Endothelial cell of umbilical vein (primary cell): ENCODE measurements at regions not wholly inside any gene's neighbourhood (a gene's known extent, or its start where the extent isn't known, plus 50 kb on each side); places are given as distances from the start of the nearest gene placed in this dataset.

Experiments
- BruUV-seq: library from RNA; stranded (reverse); fragments of 400-500 nt; replicated peaks from 2 replicates; lab custom pipeline; 2021; lab: Mats Ljungman, UMichigan
- CTCF ChIA-PET: fragments of 300-600, 350-600 bp; sonication (Branson Sonifier 250); formaldehyde crosslinking; loops from one replicate; lab custom pipeline; 2021; ENCODE audit warnings: antibody characterized with exemption, inconsistent platforms; lab: Charles Lee
- POLR2A ChIA-PET: fragments of 300-600, 350-600 bp; sonication (Branson Sonifier 250); formaldehyde crosslinking; loops from one replicate; lab custom pipeline; 2021; ENCODE audit warnings: antibody characterized with exemption, inconsistent platforms; lab: Charles Lee
- DNase-seq: peaks from one replicate; pipeline ENCODE4 v3.0.0-alpha.2; 2011; ENCODE audit warnings: low read depth, low spot score
- FAIRE-seq: peaks from 2 replicates; lab custom pipeline; 2011; peaks lifted over from hg19 to GRCh38; lab: Jason Lieb, UNC
- H2AFZ ChIP-seq: 2 replicates; pipeline ENCODE4 v1.6.0; 2012; ENCODE audit warnings: low read depth, low read length, control low read depth, inconsistent platforms
- H3K27ac ChIP-seq: 2 replicates; pipeline ENCODE4 v1.5.1; 2011; ENCODE audit warnings: low read depth, mild to moderate bottlenecking, control low read depth, low read length, moderate library complexity; ENCODE audit not compliant: insufficient read depth
- H3K27me3 ChIP-seq, 2 experiments: 2 replicates each; pipeline versions ENCODE4 v1.6.0 to v1.6.1; 2011; ENCODE audit warnings: low read length in 2 of 2, mixed read lengths in 1 of 2; ENCODE audit not compliant: control insufficient read depth in 2 of 2, insufficient read depth in 2 of 2
- H3K36me3 ChIP-seq, 2 experiments: 2 replicates in 1 of 2; 3 replicates in 1 of 2; pipeline ENCODE4 v1.5.1; 2011; ENCODE audit warnings: low read length in 2 of 2, mild to moderate bottlenecking in 1 of 2, moderate library complexity in 1 of 2; ENCODE audit not compliant: control insufficient read depth in 2 of 2, insufficient read depth in 2 of 2; ENCODE audit errors: extremely low read depth in 1 of 2
- H3K4me1 ChIP-seq: 3 replicates; pipeline ENCODE4 v1.5.1; 2011; ENCODE audit warnings: mild to moderate bottlenecking, low read length; ENCODE audit not compliant: control insufficient read depth, insufficient read depth; ENCODE audit errors: extremely low read depth
- H3K4me2 ChIP-seq: 2 replicates; pipeline ENCODE4 v1.6.1; 2011; ENCODE audit warnings: low read length, control low read depth, mixed read lengths; ENCODE audit not compliant: insufficient read depth
- H3K4me3 ChIP-seq, 3 experiments: fragments of 200-600 bp in 1 of 3; sonication (generic), shearing (Covaris generic) in 1 of 3; replicated peaks in 1 of 3; 2 replicates each; pipeline ENCODE4 v1.5.1; 2011 to 2016; ENCODE audit warnings: control low read depth in 3 of 3, low read length in 3 of 3, mild to moderate bottlenecking in 2 of 3, inconsistent platforms in 1 of 3, low read depth in 1 of 3, moderate library complexity in 1 of 3; ENCODE audit not compliant: insufficient read depth in 1 of 3
- H3K79me2 ChIP-seq: 2 replicates; pipeline ENCODE4 v1.6.0; 2012; ENCODE audit warnings: low read length, inconsistent platforms; ENCODE audit not compliant: control insufficient read depth, insufficient read depth
- H3K9ac ChIP-seq: replicated peaks from 2 replicates; pipeline ENCODE3; 2011; ENCODE audit warnings: low read length, control low read depth; ENCODE audit not compliant: insufficient read depth; ENCODE audit errors: extremely low read depth
- H3K9me1 ChIP-seq: replicated peaks from 3 replicates; pipeline ENCODE4 v1.6.0; 2011; ENCODE audit warnings: mild to moderate bottlenecking, low read length; ENCODE audit not compliant: control insufficient read depth, insufficient read depth; ENCODE audit errors: extremely low read depth
- H3K9me3 ChIP-seq: replicated peaks from 2 replicates; pipeline ENCODE4 v1.5.1; 2012; ENCODE audit warnings: low read length, inconsistent platforms; ENCODE audit not compliant: control insufficient read depth, insufficient read depth
- H4K20me1 ChIP-seq: replicated peaks from 2 replicates; pipeline ENCODE3; 2011; ENCODE audit warnings: mild to moderate bottlenecking, low read length; ENCODE audit not compliant: control insufficient read depth, insufficient read depth; ENCODE audit errors: extremely low read depth
- EZH2 ChIP-seq: IDR thresholded peaks from 2 replicates; pipeline ENCODE4 v1.6.1; 2012; ENCODE audit warnings: borderline replicate concordance, low read depth, mild to moderate bottlenecking, moderate library complexity, low read length, inconsistent platforms; ENCODE audit not compliant: severe bottlenecking
- FOS ChIP-seq: IDR thresholded peaks from 2 replicates; pipeline ENCODE4 v1.6.1; 2011; ENCODE audit warnings: mild to moderate bottlenecking, low read length, moderate library complexity, borderline replicate concordance; ENCODE audit not compliant: insufficient read depth
- GATA2 ChIP-seq: IDR thresholded peaks from 2 replicates; pipeline ENCODE4 v1.7.0; 2011; ENCODE audit warnings: low read depth, mild to moderate bottlenecking, moderate library complexity, mixed read lengths, low read length; ENCODE audit not compliant: insufficient read length, insufficient read depth
- JUN ChIP-seq: IDR thresholded peaks from 2 replicates; pipeline ENCODE4 v1.6.1; 2011; ENCODE audit warnings: borderline replicate concordance, low read depth; ENCODE audit not compliant: insufficient read length, insufficient read depth
- MYC ChIP-seq: IDR thresholded peaks from one replicate; pipeline ENCODE4 v1.6.1; 2011; ENCODE audit warnings: mild to moderate bottlenecking, low read depth, low read length
- POLR2A ChIP-seq: IDR thresholded peaks from 2 replicates; pipeline ENCODE4 v1.6.1; 2012; ENCODE audit warnings: low read depth, mild to moderate bottlenecking, control low read depth, low read length
- POLR2AphosphoS5 ChIP-seq: IDR thresholded peaks from 2 replicates; pipeline ENCODE4 v1.6.1; 2012; ENCODE audit warnings: low read depth, mild to moderate bottlenecking, control low read depth, low read length, moderate library complexity; ENCODE audit not compliant: insufficient read depth
- dilution Hi-C: fragments of 300-500 bp; cut with MboI; formaldehyde crosslinking; loops from one replicate; pipeline ENCODE4 v1.15.0; 2019; ENCODE audit warnings: low sequenced_read_pairs; ENCODE audit not compliant: extremely low pct_ligation_motif_present
- intact Hi-C: fragments of 100-400 bp; cut with micrococcal nuclease; formaldehyde crosslinking; loops from one replicate; pipeline ENCODE4 v1.10.0; 2022
- TF ChIP-seq, protein P1 (sequence below), 2 donors: IDR thresholded peaks; 1 replicate in 1 of 2; 2 replicates in 1 of 2; pipeline ENCODE4 v1.5.1; 2011; ENCODE audit warnings: low read length in 2 of 2, mild to moderate bottlenecking in 2 of 2, moderate library complexity in 2 of 2, control low read depth in 1 of 2, inconsistent platforms in 1 of 2, low read depth in 1 of 2; ENCODE audit not compliant: insufficient read depth in 1 of 2; ENCODE audit errors: extremely low read depth in 1 of 2
- TF ChIP-seq, protein P2 (sequence below): IDR thresholded peaks from 2 replicates; pipeline ENCODE4 v1.6.1; 2011; ENCODE audit not compliant: insufficient read depth, insufficient read length

DNA sequence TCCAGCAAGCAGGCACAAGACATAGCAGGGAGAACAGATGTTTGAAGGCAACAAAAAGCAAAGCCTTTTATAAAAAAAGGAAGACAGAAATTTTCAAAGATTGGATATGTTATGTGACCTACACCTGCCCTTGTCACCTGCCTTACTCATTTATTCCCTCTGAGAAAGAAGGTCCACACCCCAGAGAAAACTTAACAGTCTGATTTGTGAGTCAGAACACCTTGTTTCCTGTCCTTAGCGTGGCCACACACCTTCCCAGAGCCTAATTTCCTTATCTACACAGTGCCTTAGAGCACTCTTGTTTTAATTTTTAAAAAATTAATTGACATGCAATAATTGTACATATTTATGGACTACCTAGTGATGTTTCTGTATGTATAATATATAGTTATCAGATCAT is 419.0 kb upstream of the DAB2 start:
- BruUV-seq: no TSS peak
- no peak for TF ChIP-seq MYC
- no peak for TF ChIP-seq POLR2AphosphoS5
- TF ChIP-seq EZH2: no peak
- TF ChIP-seq, protein P1, sequence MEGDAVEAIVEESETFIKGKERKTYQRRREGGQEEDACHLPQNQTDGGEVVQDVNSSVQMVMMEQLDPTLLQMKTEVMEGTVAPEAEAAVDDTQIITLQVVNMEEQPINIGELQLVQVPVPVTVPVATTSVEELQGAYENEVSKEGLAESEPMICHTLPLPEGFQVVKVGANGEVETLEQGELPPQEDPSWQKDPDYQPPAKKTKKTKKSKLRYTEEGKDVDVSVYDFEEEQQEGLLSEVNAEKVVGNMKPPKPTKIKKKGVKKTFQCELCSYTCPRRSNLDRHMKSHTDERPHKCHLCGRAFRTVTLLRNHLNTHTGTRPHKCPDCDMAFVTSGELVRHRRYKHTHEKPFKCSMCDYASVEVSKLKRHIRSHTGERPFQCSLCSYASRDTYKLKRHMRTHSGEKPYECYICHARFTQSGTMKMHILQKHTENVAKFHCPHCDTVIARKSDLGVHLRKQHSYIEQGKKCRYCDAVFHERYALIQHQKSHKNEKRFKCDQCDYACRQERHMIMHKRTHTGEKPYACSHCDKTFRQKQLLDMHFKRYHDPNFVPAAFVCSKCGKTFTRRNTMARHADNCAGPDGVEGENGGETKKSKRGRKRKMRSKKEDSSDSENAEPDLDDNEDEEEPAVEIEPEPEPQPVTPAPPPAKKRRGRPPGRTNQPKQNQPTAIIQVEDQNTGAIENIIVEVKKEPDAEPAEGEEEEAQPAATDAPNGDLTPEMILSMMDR (IDR thresholded peaks at IDR 0.05; ENCODE audit: extremely low read depth in 1 of 2, insufficient read depth in 1 of 2, low read depth in 1 of 2, low read length in 2 of 2): no peak
- TF ChIP-seq POLR2A: no peak
- TF ChIP-seq GATA2: no peak
- TF ChIP-seq, protein P2, sequence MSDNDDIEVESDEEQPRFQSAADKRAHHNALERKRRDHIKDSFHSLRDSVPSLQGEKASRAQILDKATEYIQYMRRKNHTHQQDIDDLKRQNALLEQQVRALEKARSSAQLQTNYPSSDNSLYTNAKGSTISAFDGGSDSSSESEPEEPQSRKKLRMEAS: no peak
- no peak for TF ChIP-seq JUN
- no peak for TF ChIP-seq FOS
- dilution Hi-C loops (no loop called here), intact Hi-C loops (no loop called here)
- Histone ChIP-seq H4K20me1 (no peaks in the 10 kb centered on the region), H3K4me3 (no peak overlapping the region), H3K9me1 (no peaks in the 10 kb centered on the region), H3K4me1 (no peaks in the 10 kb centered on the region), H3K4me2 (no peak overlapping the region), H3K9me3 (no peaks in the 10 kb centered on the region), H3K36me3 (no peaks in the 10 kb centered on the region), H3K9ac (no peak overlapping the region), H2AFZ (no peak overlapping the region), H3K27me3 (peaks cover 0 to 2% of the 10 kb centered on the region in 2 experiments), H3K79me2 (no peaks in the 10 kb centered on the region), H3K27ac (no peak overlapping the region)
- ChIA-PET POLR2A (no interaction called here), CTCF (no interaction called here)
- DNase-seq (no peak), FAIRE-seq (no peak)
